GM18519 (cell line): ENCODE measurements at regions not wholly inside any gene's neighbourhood (a gene's known extent, or its start where the extent isn't known, plus 50 kb on each side); places are given as distances from the start of the nearest gene placed in this dataset.

Source experiments
- ATAC-seq: cut with Tn5 transposase; IDR thresholded peaks from one replicate; pipeline ENCODE4 v1.9.1; 2021; ENCODE audit warnings: mild to moderate bottlenecking, moderate library complexity; ENCODE audit not compliant: unreplicated experiment, low FRiP score

DNA sequence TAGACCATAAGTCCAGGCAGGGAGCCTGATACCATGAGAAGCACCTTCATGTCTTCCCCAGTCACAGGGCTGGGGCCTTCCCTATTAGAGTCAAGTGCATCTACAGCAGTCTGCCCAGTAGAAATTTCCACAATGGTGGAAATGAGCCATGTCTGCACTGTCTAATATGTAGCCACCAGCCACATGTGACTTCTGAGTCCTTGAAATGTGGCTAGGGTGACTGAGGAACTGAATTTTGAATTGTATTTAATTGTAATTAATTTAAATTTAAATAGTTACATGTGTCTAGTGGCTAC, 300.2 kb downstream of the CLIC5 start:
- ATAC-seq: no peak

DNA sequence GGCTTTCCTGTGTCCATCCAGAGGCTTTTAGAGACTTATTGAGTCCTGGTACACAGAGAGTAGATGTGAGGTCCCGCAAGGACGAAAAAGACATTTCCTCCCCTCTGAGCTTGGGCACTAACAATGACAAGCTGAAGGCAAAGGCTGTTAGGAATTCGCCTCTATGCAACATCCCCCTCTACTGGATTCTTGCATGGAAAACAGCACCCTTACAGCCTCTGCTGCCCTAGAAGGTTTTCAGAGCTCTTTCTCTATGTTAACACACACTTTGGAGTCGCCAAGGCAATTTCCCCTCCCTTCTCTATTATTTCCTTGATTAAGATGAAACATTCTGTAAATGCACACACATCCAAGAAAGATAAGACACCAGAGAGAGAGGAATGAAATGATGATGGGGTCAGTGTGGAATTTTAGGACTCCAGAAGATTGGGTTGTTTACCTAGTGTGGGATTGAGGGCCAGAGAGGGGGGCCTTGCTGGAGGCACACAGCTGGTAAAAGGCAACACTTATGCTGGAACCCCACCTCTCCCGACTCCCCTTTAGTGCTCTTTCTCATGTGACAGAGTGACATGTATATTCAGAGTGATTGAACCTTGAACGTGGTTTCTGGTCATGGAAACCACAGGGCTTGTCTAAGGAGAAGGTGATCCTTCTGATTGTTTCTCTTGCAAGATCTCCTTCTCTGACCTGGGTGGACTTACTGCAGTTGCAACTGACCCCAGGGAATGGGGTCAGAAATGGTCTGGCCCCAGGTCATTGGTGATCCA, 300.7 kb downstream of the CLIC5 start:
- peak; percentile 27 for ATAC-seq

DNA sequence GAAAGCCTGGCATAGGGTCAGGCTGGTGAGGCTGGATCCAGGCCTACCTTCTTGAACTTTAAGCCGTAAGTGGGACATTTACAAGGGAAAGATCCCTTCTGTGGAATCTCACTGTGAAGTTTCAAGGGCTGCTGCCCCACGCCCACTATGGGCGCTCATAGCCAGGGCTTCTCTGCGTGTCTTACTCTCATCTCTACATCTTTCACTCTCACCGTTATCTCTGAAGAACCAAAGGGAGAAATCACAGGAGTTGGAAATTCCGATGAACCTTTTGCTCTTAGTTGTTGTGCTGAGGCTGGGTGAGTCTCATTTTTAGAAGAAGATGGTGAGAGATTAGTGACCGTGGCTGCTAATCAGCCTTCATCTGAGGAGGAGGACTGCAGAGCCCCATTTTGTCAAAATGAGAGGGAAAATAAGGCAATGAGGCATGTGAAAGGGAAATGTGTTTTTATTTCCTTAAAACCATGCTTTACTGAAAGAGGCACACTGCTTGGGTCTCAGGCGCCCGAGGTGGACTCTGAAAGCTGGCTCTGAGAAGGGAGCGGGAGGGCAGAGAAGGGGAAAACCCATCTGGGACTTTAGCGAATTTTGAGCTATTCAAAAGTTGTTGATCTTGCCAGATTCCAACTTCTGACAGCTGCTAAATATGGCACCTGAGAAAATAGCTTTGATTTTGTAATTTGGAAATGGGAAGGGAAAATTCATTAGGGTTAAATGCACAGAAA, 301.5 kb downstream of the CLIC5 start:
- no peak for ATAC-seq
